ENCODE measurements at regions not wholly inside any gene's neighbourhood (a gene's known extent, or its start where the extent isn't known, plus 50 kb on each side); places are given as distances from the start of the nearest gene placed in this dataset.
"Not testable (repeated sequence)": the region's sequence is repeated elsewhere in the genome, so short reads cannot be mapped to it uniquely, and the experiment has no call there.

DNA sequence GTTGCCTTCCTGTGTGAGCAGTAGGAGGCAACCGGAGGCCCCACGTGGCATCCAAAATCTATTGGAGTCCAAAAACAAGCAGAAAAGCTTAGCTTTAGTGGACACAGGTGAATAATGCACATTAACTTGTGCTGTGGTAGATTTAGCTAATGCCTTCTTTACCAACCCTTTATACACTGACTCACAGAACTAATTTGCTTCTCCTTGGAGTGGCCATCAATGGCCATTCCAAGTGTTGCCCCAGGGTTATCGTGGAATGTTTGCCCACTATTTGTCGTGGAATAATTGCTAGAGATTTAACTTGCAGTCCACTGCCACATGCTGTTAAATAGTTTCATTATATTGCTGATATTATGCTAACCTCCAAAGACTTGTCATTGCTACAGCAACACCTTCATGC, 729.1 kb downstream of the STPG2 start:
- DNase-seq = no peak

DNA sequence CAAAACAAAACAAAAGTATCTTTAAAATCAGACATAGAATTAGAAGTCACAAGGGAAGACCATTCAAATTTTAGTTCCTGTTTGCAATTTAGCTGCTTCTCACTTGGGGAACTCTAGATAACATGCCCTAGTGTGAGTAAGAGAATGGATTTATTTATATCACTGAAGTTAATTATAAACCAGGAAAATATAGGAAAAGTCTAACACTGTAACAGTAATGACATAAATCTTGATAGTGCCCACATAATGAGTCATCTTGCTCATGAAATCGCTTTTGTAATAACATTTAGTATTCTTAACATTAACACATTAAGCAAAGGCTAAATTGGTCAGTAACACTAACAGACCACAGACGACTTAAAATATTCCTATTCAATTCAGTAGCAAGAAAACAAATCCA, 710.7 kb downstream of the STPG2 start:
- no peak for DNase-seq

DNA sequence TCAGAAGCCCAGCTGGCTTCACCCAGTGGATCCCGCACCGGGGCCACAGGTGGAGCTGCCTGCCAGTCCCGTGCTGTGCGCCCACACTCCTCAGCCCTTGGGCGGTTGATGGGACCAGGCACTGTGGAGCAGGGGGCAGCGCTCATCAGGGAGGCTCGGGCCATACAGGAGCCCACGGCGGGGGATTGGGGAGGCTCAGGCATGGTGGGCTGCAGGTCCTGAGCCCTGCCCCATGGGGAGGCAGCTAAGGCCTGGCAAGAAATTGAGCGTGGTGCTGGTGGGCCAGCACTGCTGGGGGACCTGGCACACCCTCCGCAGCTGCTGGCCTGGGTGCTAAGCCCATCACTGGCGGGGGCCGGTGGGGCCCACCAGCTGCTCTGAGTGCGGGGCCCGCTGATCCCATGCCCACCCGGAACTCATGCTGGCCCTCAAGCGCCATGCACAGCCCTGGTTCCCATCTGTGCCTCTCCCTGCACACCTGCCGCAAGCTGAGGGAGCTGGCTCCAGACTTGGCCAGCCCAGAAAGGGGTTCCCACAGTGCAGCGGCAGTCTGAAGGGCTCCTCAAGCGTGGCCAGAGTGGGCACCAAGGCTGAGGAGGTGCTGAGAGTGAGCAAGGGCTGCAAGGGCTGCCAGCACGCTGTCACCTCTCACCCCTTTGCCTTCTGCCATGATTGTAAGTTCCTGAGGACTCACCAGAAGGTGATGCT, 705.1 kb downstream of the STPG2 start:
- not testable (repeated sequence) for DNase-seq

DNA sequence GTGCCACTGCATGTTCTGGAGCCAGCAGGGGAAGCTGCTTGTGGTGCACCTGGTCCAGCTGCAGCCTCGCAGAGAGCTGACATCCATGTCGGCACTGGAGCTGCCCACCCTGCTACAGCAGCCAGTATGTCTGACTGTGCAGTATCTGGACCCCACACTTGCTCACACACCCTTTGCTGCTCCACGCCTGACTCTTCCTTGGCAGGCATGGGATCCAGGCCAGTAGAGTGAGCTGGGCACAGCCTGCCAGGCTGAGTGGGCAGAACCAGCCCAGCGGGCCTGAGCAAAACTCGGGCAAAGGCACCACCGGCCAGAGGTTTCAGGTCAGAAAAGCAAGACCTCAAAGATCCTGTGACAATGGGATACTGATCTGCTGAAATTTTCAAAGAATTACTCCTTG, 690.1 kb downstream of the STPG2 start:
- DNase-seq = no peak

DNA sequence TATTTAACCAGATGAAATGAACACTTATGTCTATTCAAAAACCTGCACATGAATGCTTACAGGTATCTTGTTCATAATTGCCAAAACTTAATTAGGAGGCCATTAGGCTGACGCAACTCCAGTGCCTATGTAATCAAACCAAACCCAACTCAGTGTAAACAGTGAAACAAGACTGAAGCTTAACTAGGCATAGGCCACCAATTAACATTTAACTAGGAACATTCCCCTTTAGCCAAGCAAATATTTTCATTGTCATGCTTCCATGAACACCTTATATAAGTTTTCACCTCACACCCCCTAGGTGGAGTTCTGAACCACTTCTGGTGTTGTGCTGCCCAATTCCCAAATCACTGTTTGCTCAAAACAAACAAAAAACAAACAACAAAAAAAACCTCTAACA, 686.0 kb downstream of the STPG2 start:
- DNase-seq = no peak

DNA sequence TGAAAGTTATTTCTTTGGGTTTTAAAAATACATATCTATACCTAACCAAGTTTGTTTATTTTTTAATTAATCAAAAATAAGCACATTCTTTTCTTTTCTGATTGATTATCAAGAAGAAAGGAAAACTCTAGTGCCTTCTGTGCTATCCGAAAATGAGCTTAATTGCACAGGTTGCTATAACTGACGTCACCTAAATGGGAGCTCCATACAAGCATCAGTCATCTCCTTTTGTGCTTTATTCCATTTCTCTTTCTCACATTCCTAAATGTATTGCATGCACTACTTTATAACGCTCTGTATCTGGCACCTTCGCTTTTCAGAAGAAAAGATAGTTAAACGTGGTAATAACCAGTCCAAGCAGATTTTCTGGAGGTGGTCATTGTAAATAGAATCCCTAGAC, 675.0 kb downstream of the STPG2 start:
- DNase-seq = no peak

DNA sequence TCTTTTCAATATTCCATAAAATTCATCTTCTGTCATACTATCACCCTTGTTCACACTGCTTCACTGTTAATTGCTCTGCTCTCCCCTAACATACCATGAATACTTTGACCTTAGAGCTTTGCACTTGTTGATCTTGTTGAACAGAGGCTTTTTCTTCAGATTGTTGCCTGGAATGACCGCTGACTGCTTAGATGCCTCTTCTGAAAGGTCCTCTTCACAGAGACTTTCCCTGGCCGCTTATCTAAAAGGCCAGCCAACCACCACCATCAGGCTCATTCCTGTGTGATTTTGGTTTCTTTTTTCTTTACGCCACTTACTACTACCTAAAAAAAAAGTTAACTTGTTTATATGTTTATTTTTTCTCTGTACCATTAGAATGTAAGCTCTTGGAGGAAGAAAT, 667.7 kb downstream of the STPG2 start:
- no peak for DNase-seq

DNA sequence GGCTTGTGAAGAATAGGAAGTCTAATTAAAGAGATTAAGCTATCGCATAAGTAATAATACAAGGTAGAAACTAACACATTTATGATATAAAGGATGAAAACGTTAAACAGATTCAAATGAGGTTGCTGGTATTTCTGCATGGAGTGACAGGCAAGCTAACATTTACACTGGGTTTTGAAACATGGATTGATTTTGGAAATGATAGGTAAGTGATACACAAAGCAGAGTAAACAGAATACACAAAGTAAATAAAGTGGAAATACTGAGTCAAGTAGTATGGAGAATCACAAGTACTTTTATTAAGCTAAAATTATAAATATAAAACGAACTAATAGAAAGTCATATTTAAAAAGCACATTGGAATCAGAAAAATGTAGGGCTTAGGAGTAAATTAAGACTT, 665.3 kb downstream of the STPG2 start:
- DNase-seq = no peak

DNA sequence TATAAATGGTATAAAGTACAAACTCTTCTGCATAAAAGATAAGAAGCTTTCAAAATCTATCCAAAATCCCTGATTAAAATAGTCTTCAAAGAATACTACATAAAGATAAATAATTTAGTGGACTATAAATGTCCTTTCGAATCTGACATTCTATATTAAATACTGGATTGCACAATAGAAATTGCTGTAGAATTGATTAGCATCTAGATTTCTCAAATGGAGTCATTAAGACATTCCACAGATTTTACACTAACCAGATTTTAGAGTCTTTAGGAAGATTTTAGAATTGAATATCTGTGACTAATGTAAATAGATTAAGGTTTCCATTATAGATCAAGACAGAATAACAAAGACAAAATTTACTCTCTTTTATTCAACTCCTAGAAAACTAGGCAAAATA, 663.9 kb downstream of the STPG2 start:
- no peak for DNase-seq

DNA sequence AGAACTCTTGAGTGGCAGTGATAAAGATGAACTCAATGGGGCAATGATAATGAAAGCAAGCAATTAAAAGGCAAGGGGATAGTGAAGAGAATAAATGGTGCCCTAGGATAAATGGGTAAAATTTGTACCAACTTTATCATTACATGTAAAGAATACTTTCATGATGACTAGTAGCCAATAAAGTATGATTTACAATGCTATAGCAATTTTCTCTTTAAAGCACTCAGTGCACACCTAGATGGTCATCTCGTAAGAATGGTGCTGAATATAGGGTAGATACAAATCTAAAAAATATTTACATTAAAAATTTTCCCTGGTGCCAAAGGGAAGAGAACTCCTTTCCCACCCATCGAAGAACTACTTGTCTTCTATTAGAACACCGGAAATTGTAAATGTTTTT, 651.4 kb downstream of the STPG2 start:
- DNase-seq = no peak

DNA sequence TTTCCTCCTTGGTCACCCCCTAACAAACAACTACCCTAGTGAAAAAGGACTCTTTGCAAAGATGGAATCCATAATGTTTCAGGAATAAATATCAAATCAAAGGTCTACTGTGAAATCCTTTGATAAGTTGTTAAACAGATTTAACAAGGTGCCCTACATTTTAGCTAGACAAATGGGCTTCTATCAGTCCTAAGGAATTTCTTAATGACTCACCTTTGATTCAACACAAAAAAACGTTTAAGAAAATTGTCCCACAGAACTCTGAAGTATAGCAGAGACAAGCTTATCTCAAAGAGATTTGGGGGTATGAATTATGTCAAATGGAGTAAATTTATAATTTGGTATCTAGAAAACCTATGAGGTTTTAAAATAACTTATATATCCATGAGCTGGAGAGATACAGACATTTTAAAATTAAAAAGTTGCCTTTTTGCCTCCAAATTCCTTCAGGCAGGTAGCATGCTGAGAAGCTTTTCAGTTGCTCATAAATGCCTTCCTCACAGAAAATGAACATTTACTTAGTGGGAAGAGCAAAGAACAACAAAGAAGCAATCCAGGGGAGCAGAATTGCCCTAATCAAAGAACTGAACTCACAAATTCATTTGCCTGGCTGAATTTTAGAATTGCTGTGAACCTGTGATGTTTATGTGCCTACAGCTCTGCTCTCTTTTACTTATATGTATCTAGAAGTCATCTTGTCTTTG, 649.3 kb downstream of the STPG2 start:
- no peak for DNase-seq

DNA sequence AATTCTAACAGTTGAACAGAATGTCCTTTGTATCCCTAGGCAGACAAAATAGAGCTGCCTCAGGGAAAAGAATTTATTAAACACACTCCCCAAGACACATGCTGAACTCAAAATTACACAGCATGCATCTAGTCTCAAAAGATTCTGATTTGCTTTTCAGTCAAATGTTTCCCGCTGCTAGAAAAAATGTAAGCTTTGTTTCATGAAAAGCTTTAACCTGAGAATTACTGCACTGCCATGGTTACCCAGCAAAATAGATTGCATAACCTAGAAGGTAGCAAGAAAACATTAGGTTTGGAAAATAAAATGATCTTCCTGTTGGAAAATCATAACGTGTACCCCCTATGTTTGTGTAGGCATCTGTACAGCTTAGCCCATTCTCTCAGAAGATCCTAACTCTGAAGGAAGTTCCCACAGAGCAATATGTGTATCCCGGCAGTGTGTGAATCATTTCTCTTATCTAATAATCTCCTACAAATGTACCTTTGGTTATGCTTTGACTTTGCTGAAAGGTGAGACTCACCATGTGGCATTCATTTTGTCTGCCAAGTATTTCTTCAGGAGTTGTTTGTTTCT, 646.9 kb downstream of the STPG2 start:
- DNase-seq = no peak

DNA sequence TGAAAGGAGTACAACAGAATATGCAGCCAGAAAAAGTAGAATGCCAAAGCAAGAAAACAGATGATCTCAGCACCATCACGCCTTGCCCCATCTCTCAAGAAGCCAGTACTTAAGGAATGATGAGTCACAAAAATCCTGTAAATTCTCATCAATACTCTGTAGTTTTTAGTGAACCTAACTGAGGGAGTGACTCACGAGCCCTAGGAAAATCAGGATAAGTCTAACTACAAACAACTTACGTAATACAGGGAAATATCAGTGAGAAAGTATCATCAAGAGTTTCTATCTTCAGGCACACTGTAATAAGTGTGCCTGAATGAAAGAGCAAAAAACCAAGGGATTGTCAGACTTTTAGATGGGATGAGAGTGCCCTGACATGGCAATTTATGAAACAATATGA, 644.4 kb downstream of the STPG2 start:
- DNase-seq = no peak

DNA sequence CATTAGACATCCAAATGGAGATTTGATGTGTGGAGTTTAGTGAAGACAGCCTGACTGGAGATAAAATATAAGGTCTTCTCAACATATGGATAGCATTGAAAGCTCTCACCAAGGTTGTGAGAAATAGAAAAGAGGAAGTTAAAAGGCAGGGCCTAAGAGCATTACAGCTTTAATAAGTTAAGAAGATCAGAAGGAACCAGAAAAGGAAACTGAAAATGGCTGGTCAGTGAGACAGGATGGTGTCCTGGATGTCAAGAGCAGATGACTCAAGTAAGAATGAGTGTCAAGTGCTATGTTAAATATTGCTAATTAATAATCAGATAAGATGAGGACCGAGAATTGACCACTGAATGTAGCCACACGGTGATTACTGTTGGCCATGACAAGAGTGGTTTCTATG, 642.9 kb downstream of the STPG2 start:
- DNase-seq = no peak

DNA sequence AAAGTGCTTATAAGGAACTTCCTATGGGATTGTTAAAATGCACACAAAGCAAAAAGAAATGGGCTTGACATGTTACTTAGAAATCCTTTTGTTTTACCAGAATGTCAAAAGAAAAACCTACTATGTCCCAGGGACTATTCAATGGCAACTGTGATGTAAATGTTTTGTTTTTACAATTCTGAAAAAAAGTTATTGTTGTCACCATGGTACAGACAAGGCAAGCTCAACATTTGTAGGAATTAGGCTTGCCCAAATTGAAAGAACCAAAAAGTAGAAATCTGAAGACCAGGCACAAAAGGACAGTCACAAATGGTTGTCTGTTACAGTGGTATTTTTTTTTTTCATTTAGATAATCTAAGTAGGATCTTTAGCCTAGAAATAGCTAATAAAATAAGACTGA, 638.6 kb downstream of the STPG2 start:
- no peak for DNase-seq

DNA sequence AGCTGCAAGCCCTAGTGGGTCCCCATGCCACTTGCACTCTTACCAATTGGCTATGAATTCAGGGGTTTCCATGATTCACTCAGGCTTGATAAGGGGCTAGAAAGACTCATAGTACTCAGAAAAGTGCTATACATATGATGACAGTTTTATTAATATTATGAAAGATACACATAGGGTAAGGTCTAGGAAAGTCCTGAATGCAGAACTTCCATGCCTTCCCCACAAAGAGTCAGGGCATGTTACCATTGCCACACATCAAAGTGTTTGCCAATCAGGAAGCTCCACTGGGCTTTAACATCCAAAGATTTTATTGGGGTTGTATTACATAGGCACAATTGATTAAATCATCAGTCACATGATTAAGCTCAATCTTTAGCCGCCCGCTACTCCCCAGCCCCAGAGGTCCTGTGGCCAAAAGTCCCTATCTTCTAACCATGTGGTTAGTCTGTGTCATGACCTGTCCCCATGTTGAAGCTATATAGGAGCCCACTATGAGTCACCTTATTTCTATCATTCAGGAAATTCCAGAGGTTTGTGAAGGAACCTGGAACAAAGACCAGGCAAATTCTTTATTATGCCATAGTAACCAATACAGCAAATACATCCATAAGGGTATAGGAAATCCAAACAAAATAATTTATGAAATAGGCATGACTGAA, 635.6 kb downstream of the STPG2 start:
- no peak for DNase-seq
